Motor neuron (in vitro differentiated cells): ENCODE measurements at regions not wholly inside any gene's neighbourhood (a gene's known extent, or its start where the extent isn't known, plus 50 kb on each side); places are given as distances from the start of the nearest gene placed in this dataset.

Source experiments
- ATAC-seq, 8 experiments: fragments of 200-7000 bp; cut with Tn5 transposase; replicated peaks in 6 of 8; 2 replicates each; pipeline ENCODE4 v1.8.0; 2021; ENCODE audit warnings: mild to moderate bottlenecking in 8 of 8, moderate library complexity in 8 of 8
- H3K27ac ChIP-seq, 2 donors: fragments of 250-450 bp; sonication (Bioruptor Pico); 2 replicates each; pipeline ENCODE4 v1.9.0; 2021; ENCODE audit warnings: antibody characterized with exemption in 2 of 2, mild to moderate bottlenecking in 2 of 2, moderate library complexity in 1 of 2
- H3K4me1 ChIP-seq, 2 donors: fragments of 250-450 bp; sonication (Bioruptor Pico); replicated peaks in 1 of 2; 2 replicates each; pipeline ENCODE4 v1.6.1; 2021; ENCODE audit warnings: antibody characterized with exemption in 2 of 2, mild to moderate bottlenecking in 2 of 2, moderate library complexity in 1 of 2
- H3K4me3 ChIP-seq, 5 donors: fragments of 250-450 bp; sonication (Bioruptor Pico); 2 replicates each; pipeline ENCODE4 v1.9.0; 2021; ENCODE audit warnings: antibody characterized with exemption in 5 of 5, mild to moderate bottlenecking in 5 of 5, moderate library complexity in 4 of 5
- WGBS, 10 experiments: fragments of 450-650 bp; shearing (Covaris generic); methylation state at CpG; one replicate each; pipeline ENCODE4 v1.0.0; 2022; 5-methylcytosine and 5-hydroxymethylcytosine counted together
- in situ Hi-C, 9 experiments: fragments of 400-800 bp; cut with MboI; loops; one replicate each; pipeline ENCODE4 v1.15.0; 2021; ENCODE audit warnings: low sequenced_read_pairs in 9 of 9, low pct_unique_long_range_greater_than_20kb in 2 of 9; ENCODE audit not compliant: unreplicated experiment in 9 of 9

GRCh38 chr6:92166666-92167065 is 1252.7 kb downstream of the EPHA7 start:
- in situ Hi-C loops, result no loop called here
- no peak overlapping the region for H3K4me3 ChIP-seq
- ATAC-seq, result no peak
- no peak overlapping the region for H3K27ac ChIP-seq
- no peaks in the 10 kb centered on the region for H3K4me1 ChIP-seq

- no peak overlapping the region for H3K27ac ChIP-seq
- no peak for ATAC-seq
- in situ Hi-C loops, result no loop called here
- H3K4me1 ChIP-seq, result no peaks in the 10 kb centered on the region
- no peak overlapping the region for H3K4me3 ChIP-seq
These were observed 1257.4 kb downstream of the EPHA7 start for GRCh38 chr6:92161953-92162352.

GRCh38 chr6:92160226-92160625 is 1259.1 kb downstream of the EPHA7 start:
- in situ Hi-C loops, result no loop called here
- ATAC-seq, result no peak
- Histone ChIP-seq H3K4me3 (no peak overlapping the region), H3K4me1 (no peaks in the 10 kb centered on the region), H3K27ac (no peak overlapping the region)
- 0% methylated on average over 1 of the region's 3 CpGs; no CpG with 5 or more reads in 8 of the 10 experiments for WGBS, 10 experiments

GRCh38 chr6:92159046-92159445 is 1260.3 kb downstream of the EPHA7 start:
- in situ Hi-C loops, result no loop called here
- ATAC-seq, result no peak
- WGBS, 10 experiments, result 0 to 100% (median 76%) methylated on average over 1 to 2 of the region's 2 CpGs

GRCh38 chr6:92150553-92150952 is 1268.8 kb downstream of the EPHA7 start:
- no peak for ATAC-seq
- H3K4me3 ChIP-seq, result no peak overlapping the region
- in situ Hi-C loops, result no loop called here
- H3K4me1 ChIP-seq, result no peaks in the 10 kb centered on the region
- H3K27ac ChIP-seq, result no peak overlapping the region

More at GRCh38 chr6:92159046-92159445, 1260.3 kb downstream of the EPHA7 start:
- H3K27ac ChIP-seq, result no peak overlapping the region
- no peak overlapping the region for H3K4me3 ChIP-seq
- H3K4me1 ChIP-seq, result no peaks in the 10 kb centered on the region

GRCh38 chr6:92147246-92147645 is 1272.1 kb downstream of the EPHA7 start:
- H3K27ac ChIP-seq, result no peak overlapping the region
- H3K4me1 ChIP-seq, result no peaks in the 10 kb centered on the region
- in situ Hi-C loops, result no loop called here
- no peak for ATAC-seq
- H3K4me3 ChIP-seq, result no peak overlapping the region
- 0 to 100% (median 53%) methylated on average over 1 of the region's 1 CpG for WGBS, 10 experiments

- WGBS, 10 experiments, result 0 to 100% (median 50%) methylated on average over 1 of the region's 1 CpG; no CpG with 5 or more reads in 1 of the 10 experiments
- ATAC-seq, result no peak
These were observed 1279.8 kb downstream of the EPHA7 start for GRCh38 chr6:92139601-92140000.

GRCh38 chr6:92132957-92133356 is 1286.4 kb downstream of the EPHA7 start:
- 0 to 100% (median 71%) methylated on average over 1 to 2 of the region's 2 CpGs; no CpG with 5 or more reads in 3 of the 10 experiments for WGBS, 10 experiments
- no peak for ATAC-seq

More at GRCh38 chr6:92139601-92140000, 1279.8 kb downstream of the EPHA7 start:
- Histone ChIP-seq H3K27ac (no peak overlapping the region), H3K4me3 (no peak overlapping the region), H3K4me1 (no peaks in the 10 kb centered on the region)
- in situ Hi-C loops, result no loop called here

GRCh38 chr6:92132457-92132856 is 1286.9 kb downstream of the EPHA7 start:
- H3K4me3 ChIP-seq, result no peak overlapping the region
- in situ Hi-C loops, result no loop called here
- WGBS, 10 experiments, result 0 to 100% (median 82%) methylated on average over 1 to 4 of the region's 4 CpGs; no CpG with 5 or more reads in 1 of the 10 experiments
- no peak for ATAC-seq
- no peak overlapping the region for H3K27ac ChIP-seq
- no peaks in the 10 kb centered on the region for H3K4me1 ChIP-seq

More at GRCh38 chr6:92132957-92133356, 1286.4 kb downstream of the EPHA7 start:
- Histone ChIP-seq H3K4me1 (no peaks in the 10 kb centered on the region), H3K27ac (no peak overlapping the region), H3K4me3 (no peak overlapping the region)
- in situ Hi-C loops, result no loop called here

GRCh38 chr6:92130944-92131343 is 1288.4 kb downstream of the EPHA7 start:
- Histone ChIP-seq H3K27ac (no peak overlapping the region), H3K4me3 (no peak overlapping the region), H3K4me1 (no peaks in the 10 kb centered on the region)
- ATAC-seq, result no peak
- WGBS, 10 experiments, result 0 to 94% (median 51%) methylated on average over 2 of the region's 2 CpGs
- in situ Hi-C loops, result no loop called here

GRCh38 chr6:92126983-92127382 is 1292.4 kb downstream of the EPHA7 start:
- 10 to 94% (median 82%) methylated on average over 2 to 6 of the region's 6 CpGs; no CpG with 5 or more reads in 1 of the 10 experiments for WGBS, 10 experiments
- in situ Hi-C loops, result no loop called here
- ATAC-seq, result no peak
- Histone ChIP-seq H3K4me1 (peaks cover 0 to 9% of the 10 kb centered on the region in 2 donors), H3K27ac (no peak overlapping the region), H3K4me3 (no peak overlapping the region)

GRCh38 chr6:92126088-92126487 is 1293.3 kb downstream of the EPHA7 start:
- 6 to 94% (median 39%) methylated on average over 1 to 4 of the region's 4 CpGs; no CpG with 5 or more reads in 2 of the 10 experiments for WGBS, 10 experiments
- Histone ChIP-seq H3K4me1 (peaks cover 0 to 9% of the 10 kb centered on the region in 2 donors), H3K27ac (no peak overlapping the region), H3K4me3 (no peak overlapping the region)
- ATAC-seq, result peak in 2 of 8 experiments; percentile 30 to 37
- in situ Hi-C loops, result no loop called here

- peak in 1 of 8 experiments; percentile 32 for ATAC-seq
- in situ Hi-C loops, result no loop called here
- H3K4me1 ChIP-seq, result peaks cover 0 to 9% of the 10 kb centered on the region in 2 donors
- no peak overlapping the region for H3K4me3 ChIP-seq
- no peak overlapping the region for H3K27ac ChIP-seq
- 22 to 100% (median 36%) methylated on average over 1 to 3 of the region's 4 CpGs; no CpG with 5 or more reads in 6 of the 10 experiments for WGBS, 10 experiments
These were observed 1293.7 kb downstream of the EPHA7 start for GRCh38 chr6:92125681-92126080.

- H3K4me3 ChIP-seq, result no peak overlapping the region
- in situ Hi-C loops, result no loop called here
- 0 to 78% (median 53%) methylated on average over 1 to 7 of the region's 7 CpGs; no CpG with 5 or more reads in 4 of the 10 experiments for WGBS, 10 experiments
- peaks cover 0 to 9% of the 10 kb centered on the region in 2 donors for H3K4me1 ChIP-seq
- no peak overlapping the region for H3K27ac ChIP-seq
- peak in 7 of 8 experiments; percentile 34 to 75 (median 58) for ATAC-seq
These were observed 1295.1 kb downstream of the EPHA7 start for GRCh38 chr6:92124200-92124651.
